Lower lobe of right lung (tissue), 2 donors: ENCODE measurements at regions not wholly inside any gene's neighbourhood (a gene's known extent, or its start where the extent isn't known, plus 50 kb on each side); places are given as distances from the start of the nearest gene placed in this dataset.
A peak's percentile ranks its signal among the peaks of the same experiment; 100 is the strongest.
"Not testable (repeated sequence)": the region's sequence is repeated elsewhere in the genome, so short reads cannot be mapped to it uniquely, and the experiment has no call there.

Experiments
- ATAC-seq, 2 donors: fragments of 200-7000 bp; cut with Tn5 transposase; one replicate each; pipeline ENCODE4 v1.9.1; 2020 to 2022; ENCODE audit warnings: mild to moderate bottlenecking in 2 of 2, moderate library complexity in 2 of 2
- DNase-seq: peaks from one replicate; pipeline ENCODE4 v3.0.0-alpha.2; 2020
- H3K27ac ChIP-seq: fragments of 200-600 bp; one replicate; pipeline ENCODE4 v1.8.0; 2022
- H3K27me3 ChIP-seq: fragments of 200-600 bp; one replicate; pipeline ENCODE4 v1.8.0; 2022; ENCODE audit warnings: low read depth
- H3K36me3 ChIP-seq: fragments of 200-600 bp; one replicate; pipeline ENCODE4 v1.8.0; 2022; ENCODE audit warnings: mild to moderate bottlenecking
- H3K4me1 ChIP-seq: fragments of 200-600 bp; one replicate; pipeline ENCODE4 v1.8.0; 2022
- H3K4me3 ChIP-seq: fragments of 200-600 bp; one replicate; pipeline ENCODE4 v1.8.0; 2022; ENCODE audit warnings: mild to moderate bottlenecking
- H3K9me3 ChIP-seq: fragments of 200-600 bp; one replicate; pipeline ENCODE4 v1.8.0; 2022
- intact Hi-C: fragments of 100-400 bp; cut with DNase I; formaldehyde crosslinking; loops from one replicate; pipeline ENCODE4 v1.11.0; 2022
- TF ChIP-seq, protein P1 (sequence below): fragments of 200-600 bp; IDR thresholded peaks from one replicate; pipeline ENCODE4 v1.8.0; 2022; ENCODE audit warnings: antibody characterized with exemption, mild to moderate bottlenecking
- donor health status: DM: no; HTN: yes; CAD: no; lungs with severe emphysema.

DNA sequence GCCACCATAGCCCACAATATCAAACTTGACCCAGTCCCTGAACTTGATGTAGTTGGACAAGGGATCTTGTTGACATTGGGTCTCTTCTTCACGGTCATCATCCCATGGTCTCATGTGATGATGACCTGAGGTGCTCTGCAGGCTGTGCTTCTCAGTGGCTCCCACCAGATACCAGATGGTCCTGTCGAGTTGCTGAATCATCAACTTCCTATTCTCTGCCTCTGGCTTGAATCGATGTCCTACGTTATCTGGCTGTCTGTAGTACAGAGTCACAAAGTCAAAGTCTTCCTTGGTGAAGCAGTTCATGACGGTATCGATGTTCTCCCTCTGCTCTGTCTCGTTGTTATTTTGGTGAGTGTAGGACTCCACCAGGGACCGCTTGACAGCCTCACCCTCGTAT, 145.7 kb upstream of the ALDH3B2 start:
- Histone ChIP-seq H3K27me3 (no peaks in the 10 kb centered on the region), H3K36me3 (no peaks in the 10 kb centered on the region), H3K27ac (no peak overlapping the region), H3K4me1 (no peaks in the 10 kb centered on the region), H3K4me3 (no peak overlapping the region), H3K9me3 (no peaks in the 10 kb centered on the region)
- no peak for DNase-seq
- no peak for ATAC-seq
- intact Hi-C loops = no loop called here
- TF ChIP-seq, protein P1, sequence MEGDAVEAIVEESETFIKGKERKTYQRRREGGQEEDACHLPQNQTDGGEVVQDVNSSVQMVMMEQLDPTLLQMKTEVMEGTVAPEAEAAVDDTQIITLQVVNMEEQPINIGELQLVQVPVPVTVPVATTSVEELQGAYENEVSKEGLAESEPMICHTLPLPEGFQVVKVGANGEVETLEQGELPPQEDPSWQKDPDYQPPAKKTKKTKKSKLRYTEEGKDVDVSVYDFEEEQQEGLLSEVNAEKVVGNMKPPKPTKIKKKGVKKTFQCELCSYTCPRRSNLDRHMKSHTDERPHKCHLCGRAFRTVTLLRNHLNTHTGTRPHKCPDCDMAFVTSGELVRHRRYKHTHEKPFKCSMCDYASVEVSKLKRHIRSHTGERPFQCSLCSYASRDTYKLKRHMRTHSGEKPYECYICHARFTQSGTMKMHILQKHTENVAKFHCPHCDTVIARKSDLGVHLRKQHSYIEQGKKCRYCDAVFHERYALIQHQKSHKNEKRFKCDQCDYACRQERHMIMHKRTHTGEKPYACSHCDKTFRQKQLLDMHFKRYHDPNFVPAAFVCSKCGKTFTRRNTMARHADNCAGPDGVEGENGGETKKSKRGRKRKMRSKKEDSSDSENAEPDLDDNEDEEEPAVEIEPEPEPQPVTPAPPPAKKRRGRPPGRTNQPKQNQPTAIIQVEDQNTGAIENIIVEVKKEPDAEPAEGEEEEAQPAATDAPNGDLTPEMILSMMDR = no peak

DNA sequence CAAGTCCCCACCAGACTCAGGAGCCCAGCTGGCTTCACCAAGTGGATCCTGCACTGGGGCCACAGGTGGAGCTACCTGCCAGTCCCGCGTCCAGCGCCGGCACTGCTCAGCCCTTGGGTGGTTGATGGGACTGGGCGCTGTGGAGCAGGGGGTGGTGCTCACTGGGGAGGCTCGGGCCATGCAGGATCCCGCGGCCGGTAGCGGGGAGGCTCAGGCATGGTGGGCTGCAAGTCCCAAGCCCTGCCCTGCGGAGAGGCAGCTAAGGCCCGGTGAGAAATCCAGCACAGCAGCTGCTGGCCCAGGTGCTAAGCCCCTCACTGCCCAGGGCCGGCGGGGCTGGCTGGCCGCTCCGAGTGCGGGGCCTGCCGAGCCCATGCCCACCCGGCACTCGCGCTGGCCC, 143.1 kb upstream of the ALDH3B2 start:
- H3K36me3 ChIP-seq, H3K4me1 ChIP-seq, H3K9me3 ChIP-seq, H3K27ac ChIP-seq, intact Hi-C loops, DNase-seq, ATAC-seq, H3K27me3 ChIP-seq, H3K4me3 ChIP-seq: not testable (repeated sequence)

DNA sequence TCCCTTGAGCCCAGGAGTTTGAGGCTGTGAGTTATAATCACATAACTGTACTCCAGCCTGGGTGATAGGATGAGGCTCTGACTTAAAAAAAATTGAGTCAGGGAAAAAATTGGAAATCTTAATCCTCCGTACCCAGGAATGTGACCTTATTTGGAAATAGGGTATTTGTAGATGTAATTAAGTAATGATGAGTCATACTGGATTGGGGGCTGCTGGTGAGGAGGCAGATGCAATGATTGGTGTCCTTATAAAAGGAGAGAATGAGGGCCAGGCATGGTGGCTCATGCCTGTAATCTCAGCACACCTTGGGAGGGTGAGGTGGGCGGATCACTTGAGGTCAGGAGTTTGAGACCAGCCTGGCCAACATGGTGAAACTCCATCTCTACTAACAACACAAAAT, 134.9 kb upstream of the ALDH3B2 start:
- H3K4me1 ChIP-seq, H3K36me3 ChIP-seq, DNase-seq, H3K9me3 ChIP-seq, H3K4me3 ChIP-seq, H3K27me3 ChIP-seq, H3K27ac ChIP-seq, ATAC-seq, intact Hi-C loops: not testable (repeated sequence)

DNA sequence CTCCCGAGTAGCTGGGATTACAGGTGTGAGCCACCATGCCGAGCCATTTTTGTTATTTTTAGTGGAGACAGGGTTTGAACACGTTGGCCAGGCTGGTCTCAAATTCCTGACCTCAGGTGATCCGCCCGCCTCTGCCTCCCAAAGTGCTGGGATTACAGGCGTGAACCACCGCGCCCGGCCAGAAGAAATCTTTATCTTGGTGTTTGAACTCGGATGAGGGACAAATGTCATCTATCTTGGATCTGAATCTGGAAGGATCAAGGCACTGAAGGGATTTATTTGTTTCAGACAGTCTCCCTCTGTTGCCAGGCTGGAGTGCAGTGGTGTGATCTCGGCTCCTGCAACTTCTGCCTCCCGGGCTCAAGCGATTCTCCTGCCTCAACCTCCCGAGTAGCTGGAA, 133.5 kb upstream of the ALDH3B2 start:
- H3K4me1 ChIP-seq, H3K9me3 ChIP-seq, H3K27me3 ChIP-seq, ATAC-seq, H3K36me3 ChIP-seq, intact Hi-C loops, H3K27ac ChIP-seq, DNase-seq, H3K4me3 ChIP-seq: not testable (repeated sequence)

DNA sequence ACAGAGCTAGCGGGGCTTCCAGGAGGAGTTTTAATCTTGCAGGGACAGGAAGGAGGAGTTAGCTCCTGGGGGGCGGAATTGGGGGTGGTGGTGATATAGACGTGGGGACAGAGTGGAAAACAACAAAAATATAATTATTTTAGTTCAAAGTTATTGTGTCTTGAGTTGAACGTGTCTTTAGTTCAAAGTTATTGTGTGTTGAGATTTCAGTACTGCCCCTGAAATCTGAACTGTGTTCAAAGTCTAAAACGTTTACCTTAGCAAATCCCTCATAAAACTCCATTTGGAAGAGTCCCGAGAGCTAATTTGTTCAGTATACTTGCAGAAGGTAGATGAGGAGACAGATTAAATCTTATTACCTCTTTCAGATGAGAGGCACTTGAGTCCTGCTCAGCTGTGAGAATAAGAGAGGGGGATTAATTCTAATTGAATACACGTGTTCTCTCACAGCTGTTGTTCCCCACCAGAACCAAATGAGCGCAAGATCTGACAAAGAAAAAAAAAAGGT, 132.4 kb upstream of the ALDH3B2 start:
- ATAC-seq, H3K9me3 ChIP-seq, H3K27me3 ChIP-seq, DNase-seq, intact Hi-C loops, H3K36me3 ChIP-seq, H3K4me1 ChIP-seq: not testable (repeated sequence)
- H3K4me3 ChIP-seq = peak overlapping the region; percentile 60
- H3K27ac ChIP-seq = peak overlapping the region; percentile 67

DNA sequence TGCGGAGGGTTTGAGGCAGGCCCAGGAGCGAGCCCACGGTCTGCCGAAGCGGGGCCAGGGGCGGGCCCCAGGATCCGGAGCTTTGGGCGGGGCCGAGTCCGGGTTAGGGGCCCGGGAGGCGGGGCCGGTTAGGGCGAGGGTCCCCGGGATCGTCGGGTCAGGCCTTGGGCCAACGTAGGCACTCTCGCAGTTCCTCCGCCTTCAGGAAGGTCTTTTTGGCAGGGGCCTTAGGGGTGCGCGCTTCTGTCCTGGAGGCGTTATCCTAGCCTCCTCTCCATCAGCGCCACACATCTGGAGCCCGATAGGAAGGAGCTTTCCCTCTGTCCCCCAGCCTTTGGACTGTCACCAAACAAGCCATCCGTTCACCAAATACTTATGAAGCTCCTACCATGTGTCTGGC, 131.8 kb upstream of the ALDH3B2 start:
- DNase-seq, intact Hi-C loops, ATAC-seq, H3K36me3 ChIP-seq, H3K4me1 ChIP-seq, H3K27me3 ChIP-seq, H3K9me3 ChIP-seq: not testable (repeated sequence)
- Histone ChIP-seq H3K4me3 (peak overlapping the region; percentile 60), H3K27ac (peak overlapping the region; percentile 67)

DNA sequence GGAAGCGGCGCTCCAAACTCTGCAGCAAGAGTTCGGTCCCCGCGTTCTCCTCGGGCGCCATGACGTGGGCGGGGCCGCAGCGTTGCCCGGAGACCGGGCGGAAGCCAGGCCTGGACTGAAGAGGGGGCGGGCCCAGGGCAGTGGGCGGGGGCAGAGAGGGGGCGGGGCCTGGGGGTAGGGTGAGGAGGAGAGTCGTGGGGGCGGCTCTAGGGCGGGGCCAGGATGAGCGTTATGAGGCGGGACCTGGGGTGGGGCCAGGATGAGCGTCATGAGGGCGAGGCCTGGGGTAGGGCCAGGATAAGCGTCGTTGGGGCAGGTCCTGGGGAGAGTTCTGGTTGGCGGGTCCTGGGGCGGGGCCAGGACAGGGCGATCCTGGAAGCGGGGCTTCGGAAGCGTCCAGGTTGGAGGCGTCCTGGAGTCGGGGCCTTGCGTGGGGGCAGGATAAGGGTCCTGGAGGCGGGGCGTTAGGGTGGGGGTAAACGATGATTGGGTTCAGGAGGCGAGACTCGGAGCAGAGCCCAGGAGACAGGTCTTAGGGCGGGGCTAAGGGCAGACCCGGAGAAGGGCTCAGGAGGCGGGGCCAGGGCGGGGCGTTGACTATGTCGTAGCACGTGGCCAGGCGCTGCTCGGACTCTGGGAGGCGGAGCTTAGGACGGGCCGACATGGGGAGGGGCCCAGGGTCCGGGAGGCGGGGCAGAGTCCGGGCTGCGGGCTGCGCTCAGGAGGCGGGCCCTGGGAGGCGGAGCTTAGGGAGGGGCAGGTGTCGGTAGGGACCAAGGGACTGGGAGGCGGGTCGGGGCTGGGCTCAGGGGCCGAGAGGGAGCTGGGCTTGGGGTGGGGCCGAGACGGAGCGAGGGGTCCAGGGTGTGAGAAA, 131.1 kb upstream of the ALDH3B2 start:
- H3K4me1 ChIP-seq, H3K36me3 ChIP-seq, intact Hi-C loops, H3K9me3 ChIP-seq, H3K27me3 ChIP-seq: not testable (repeated sequence)
- ATAC-seq (peak; percentile 100), DNase-seq (peak; percentile 100)
- peak overlapping the region; percentile 67 for H3K27ac ChIP-seq
- H3K4me3 ChIP-seq = peak overlapping the region; percentile 60

DNA sequence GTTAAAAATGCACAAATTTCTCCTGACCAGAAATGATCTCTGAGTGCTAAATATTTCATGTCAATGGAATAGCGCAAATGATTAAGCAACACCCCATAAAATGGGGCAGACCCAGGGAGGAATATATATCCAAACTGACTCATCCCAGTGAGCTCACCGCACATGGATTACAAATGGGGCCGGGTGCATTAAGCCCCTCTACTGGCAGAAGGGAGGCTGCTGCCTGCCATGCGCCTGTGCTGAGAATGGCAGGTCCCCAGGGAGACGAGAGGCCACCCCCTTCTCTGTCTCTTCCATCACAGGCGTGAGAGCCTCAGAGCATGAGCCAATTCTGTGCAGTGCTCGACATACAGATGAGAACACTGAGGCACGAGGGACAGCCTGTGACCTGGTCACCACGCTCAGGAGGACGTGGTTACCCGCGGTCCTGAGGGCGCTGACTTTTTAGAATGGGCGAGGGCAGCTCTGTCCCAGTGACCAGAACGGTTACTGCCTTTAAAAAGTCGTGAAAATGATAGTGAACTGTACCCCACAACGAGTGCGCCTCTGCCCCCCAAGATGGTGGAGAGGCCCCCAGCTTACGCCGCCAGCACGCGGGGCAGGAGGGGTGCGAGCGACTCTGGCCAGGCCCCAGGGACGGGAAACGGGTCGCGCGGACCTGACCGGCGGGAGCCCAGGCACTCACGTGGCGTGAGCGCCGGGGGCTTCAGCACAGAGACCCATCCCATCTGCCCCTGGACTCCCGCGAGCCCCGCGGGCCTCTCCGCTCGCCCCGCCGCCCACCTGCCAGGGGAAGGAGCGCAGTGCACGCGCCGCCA, 130.2 kb upstream of the ALDH3B2 start:
- intact Hi-C loops, ATAC-seq, H3K27me3 ChIP-seq, H3K4me1 ChIP-seq, DNase-seq, H3K9me3 ChIP-seq, H3K36me3 ChIP-seq: not testable (repeated sequence)
- H3K4me3 ChIP-seq = peak overlapping the region; percentile 60
- H3K27ac ChIP-seq = peak overlapping the region; percentile 49

DNA sequence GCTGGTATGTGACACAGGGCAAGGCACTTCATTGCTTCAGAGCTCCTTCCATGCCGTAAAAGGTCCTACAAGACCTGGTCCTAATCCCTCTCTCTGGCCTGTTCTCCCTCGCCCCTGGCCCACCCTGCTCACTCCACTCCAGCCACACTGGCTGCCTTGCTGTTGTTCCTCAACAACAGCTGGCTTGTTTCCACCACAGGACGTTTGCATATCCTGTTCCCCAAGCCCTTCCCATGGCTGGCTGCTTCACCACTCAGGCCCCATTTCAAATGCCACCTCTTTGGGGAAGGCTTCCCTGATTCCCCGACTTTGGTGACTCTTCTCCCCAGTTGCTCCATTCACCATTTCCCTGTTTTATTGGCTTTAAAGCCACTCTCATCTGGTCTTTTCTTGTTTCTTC, 129.1 kb upstream of the ALDH3B2 start:
- DNase-seq, intact Hi-C loops, H3K27ac ChIP-seq, ATAC-seq, H3K4me1 ChIP-seq, H3K4me3 ChIP-seq, H3K27me3 ChIP-seq, H3K36me3 ChIP-seq, H3K9me3 ChIP-seq: not testable (repeated sequence)

DNA sequence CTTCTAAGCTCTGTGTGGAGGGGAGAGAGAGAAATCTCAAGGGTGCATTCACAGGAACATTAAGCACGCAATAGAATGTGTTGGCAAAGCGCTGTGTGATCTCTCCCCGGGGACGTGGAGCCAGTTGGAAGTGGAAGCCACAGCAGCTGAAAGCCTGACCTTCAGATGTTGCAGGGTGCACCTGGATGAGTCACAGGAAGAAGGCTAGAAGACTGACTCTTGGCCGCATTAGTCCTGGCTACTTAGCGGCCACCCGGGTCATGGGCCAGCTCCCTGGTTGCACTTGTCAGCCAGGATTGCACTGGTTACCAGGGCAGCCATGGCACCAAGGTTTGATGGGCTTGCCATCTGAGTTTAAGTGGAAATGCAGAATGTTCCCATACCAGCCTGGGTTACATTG, 128.6 kb upstream of the ALDH3B2 start:
- ATAC-seq, intact Hi-C loops, H3K36me3 ChIP-seq, H3K9me3 ChIP-seq, H3K4me1 ChIP-seq, DNase-seq, H3K27ac ChIP-seq, H3K4me3 ChIP-seq, H3K27me3 ChIP-seq: not testable (repeated sequence)

DNA sequence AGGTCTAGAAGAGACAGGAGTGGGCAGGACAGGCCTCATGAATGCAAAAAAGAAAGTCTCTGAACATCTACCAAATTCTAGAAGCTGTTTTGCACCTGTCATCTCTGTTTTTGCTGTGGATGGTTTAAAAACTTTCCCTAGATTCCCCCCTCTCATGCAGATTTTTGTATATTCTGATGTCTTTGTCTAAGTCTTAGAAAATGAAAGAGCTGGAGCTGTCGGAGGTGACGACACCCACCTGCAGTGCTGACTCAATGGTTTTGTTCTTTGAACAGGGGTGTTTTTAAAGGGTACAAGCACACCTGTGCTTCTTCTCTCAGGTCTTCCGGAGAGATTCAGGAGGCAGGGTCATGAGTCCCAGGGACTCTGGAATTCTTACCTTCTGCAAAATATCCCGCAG, 128.2 kb upstream of the ALDH3B2 start:
- H3K36me3 ChIP-seq, intact Hi-C loops, H3K27ac ChIP-seq, H3K9me3 ChIP-seq, H3K4me3 ChIP-seq, ATAC-seq, DNase-seq, H3K27me3 ChIP-seq, H3K4me1 ChIP-seq: not testable (repeated sequence)

DNA sequence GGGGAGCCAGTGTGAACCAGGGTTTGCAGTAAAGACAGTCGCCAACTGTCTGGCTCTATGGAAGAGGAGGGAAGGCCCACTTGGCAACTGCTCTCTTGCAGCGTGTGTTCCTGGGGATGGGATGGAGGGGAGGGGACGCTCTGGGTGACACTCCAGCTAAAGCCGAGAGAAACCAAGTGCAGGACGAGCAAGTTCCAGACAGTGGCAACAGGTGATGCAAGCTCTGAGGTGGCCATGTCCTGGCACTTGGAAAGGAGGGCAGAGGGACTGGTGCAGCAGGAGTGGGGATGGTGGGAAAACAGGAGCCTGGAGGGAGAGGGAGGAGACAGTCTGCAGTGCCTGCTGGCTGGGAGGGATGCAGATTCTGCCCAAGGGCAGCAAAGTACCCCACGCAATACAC, 127.0 kb upstream of the ALDH3B2 start:
- DNase-seq = not testable (repeated sequence)

More for the DNA sequence above, 127.0 kb upstream of the ALDH3B2 start:
- intact Hi-C loops, H3K27ac ChIP-seq, H3K4me3 ChIP-seq, H3K4me1 ChIP-seq, H3K27me3 ChIP-seq, ATAC-seq, H3K9me3 ChIP-seq, H3K36me3 ChIP-seq: not testable (repeated sequence)
